GM12875 (cell line): ENCODE measurements at regions not wholly inside any gene's neighbourhood (a gene's known extent, or its start where the extent isn't known, plus 50 kb on each side); places are given as distances from the start of the nearest gene placed in this dataset.

Experiments used
- H3K4me3 ChIP-seq: one replicate; pipeline ENCODE4 v1.5.1; 2011; ENCODE audit warnings: low read depth, low read length, control low read depth
- TF ChIP-seq, protein P1 (sequence below): IDR thresholded peaks from 2 replicates; pipeline ENCODE4 v1.5.1; 2011; ENCODE audit warnings: low read depth, mild to moderate bottlenecking, control low read depth, inconsistent platforms, low read length, moderate library complexity, borderline replicate concordance; ENCODE audit not compliant: insufficient read depth

DNA sequence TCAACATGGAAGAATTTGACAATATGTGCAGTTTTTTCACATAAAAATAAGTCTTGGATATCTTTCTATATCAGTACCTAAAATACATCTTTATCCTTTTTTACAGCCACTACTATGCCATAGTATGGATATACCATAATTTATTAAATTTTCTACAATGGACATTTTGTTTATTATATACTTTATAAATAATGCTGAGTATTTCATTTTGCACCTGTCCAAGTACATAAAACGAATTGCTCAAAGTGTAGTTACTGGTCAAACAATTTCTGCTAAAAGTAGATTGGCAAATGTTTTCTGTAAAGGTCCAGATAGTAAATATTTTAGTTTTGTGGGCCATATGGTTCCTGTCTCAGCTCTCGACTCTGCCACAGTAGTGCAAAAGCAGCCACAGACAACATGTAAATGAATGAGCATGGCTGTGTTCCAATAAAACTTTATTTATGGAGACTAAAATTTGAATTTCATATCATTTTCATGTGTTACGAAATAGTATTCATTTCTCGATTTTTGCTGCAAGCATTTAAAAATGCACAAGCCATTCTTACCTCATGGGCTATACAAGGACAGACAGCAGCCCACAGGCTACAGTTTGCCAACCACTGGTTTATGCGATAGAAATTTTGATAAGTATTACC is 96.9 kb upstream of the STEAP1B start:
- TF ChIP-seq, protein P1, sequence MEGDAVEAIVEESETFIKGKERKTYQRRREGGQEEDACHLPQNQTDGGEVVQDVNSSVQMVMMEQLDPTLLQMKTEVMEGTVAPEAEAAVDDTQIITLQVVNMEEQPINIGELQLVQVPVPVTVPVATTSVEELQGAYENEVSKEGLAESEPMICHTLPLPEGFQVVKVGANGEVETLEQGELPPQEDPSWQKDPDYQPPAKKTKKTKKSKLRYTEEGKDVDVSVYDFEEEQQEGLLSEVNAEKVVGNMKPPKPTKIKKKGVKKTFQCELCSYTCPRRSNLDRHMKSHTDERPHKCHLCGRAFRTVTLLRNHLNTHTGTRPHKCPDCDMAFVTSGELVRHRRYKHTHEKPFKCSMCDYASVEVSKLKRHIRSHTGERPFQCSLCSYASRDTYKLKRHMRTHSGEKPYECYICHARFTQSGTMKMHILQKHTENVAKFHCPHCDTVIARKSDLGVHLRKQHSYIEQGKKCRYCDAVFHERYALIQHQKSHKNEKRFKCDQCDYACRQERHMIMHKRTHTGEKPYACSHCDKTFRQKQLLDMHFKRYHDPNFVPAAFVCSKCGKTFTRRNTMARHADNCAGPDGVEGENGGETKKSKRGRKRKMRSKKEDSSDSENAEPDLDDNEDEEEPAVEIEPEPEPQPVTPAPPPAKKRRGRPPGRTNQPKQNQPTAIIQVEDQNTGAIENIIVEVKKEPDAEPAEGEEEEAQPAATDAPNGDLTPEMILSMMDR, result no peak

DNA sequence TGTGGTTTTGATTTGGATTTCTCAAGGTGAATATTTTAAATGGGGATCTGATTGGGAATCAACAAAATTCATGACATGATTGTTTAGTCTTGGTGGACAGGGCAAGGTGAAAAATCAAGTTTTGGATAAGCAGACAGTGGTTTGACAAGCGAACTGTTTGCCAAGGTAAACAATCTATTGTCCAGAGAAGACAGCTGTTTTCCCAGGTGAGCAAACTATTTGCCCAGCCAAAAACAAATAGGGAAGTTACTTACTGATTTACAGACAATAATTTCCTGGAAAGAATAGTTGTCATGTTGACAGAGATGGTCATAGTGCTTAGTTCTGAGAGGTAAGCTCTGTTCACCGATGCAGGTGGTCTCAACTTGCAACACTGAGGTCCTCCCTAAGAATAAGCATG is 94.0 kb upstream of the STEAP1B start:
- TF ChIP-seq, protein P1, result no peak
- H3K4me3 ChIP-seq, result no peak overlapping the region

More for the DNA sequence above, 96.9 kb upstream of the STEAP1B start:
- no peak overlapping the region for H3K4me3 ChIP-seq

DNA sequence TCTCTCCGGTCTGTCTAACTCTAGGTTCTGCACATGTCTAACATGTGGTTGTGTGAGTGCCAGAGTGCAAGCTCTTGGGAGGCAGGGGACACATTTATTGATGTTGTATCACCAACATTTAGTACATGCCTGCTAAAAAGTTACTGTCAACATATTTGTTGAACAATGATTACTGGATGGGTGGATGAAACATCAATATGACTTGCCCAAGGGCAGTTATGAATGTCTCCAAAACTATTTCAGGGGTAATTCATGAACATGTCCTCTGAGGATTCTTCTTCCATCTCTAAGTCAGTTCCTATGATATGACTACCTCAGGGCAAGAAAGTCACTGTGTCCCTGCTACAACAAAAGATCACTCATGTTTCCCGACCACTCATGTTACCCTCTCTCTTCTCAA is 91.3 kb upstream of the STEAP1B start:
- TF ChIP-seq, protein P1, result no peak

DNA sequence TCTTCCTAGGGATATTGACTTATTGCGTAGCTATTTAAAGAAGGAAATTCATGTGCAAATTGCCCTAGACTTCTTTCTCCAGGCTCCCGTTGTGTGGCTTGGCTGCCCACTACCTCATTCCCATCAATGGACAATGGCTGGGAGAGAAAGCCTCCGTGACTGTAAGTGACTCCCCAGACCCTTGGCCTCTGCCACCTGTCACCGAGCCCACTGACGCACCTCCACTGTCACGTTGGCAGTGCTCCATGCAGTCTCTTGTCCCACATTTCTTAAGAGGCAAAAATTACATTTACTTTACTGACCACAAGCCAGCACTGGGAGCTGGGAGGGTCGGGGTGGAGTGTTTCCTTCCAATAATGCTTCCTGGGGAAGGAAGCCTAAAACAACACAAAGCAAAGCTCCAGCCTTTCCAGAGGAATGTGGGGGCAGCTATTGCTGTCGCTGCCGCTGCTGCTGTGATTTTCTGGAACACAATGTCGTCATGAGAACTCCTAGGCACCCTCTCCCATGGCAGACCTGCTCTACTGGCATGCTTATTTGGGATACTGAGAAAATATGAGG is 89.7 kb upstream of the STEAP1B start:
- H3K4me3 ChIP-seq, result no peak overlapping the region
- TF ChIP-seq, protein P1, result no peak

More for the DNA sequence above, 91.3 kb upstream of the STEAP1B start:
- H3K4me3 ChIP-seq, result no peak overlapping the region

DNA sequence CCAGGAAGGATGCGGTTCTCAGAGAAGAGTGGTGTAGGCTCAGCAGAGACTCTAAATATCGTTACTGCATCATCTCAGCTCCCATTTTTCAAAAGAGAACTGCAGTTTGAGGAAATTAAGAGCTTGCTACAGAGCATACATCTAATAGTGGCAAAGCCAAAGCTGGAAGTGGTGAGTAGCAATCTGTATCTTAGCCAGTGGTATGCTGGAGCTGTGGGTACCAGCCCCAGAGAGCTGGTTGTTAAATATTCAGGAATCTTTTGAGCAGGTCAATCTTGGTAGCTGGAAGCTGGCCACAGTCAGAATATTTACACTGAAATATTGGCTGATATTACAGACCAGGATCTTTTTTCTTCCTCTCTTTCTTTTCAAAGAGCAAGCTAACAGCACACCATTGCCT is 88.4 kb upstream of the STEAP1B start:
- H3K4me3 ChIP-seq, result no peak overlapping the region
- TF ChIP-seq, protein P1, result no peak

DNA sequence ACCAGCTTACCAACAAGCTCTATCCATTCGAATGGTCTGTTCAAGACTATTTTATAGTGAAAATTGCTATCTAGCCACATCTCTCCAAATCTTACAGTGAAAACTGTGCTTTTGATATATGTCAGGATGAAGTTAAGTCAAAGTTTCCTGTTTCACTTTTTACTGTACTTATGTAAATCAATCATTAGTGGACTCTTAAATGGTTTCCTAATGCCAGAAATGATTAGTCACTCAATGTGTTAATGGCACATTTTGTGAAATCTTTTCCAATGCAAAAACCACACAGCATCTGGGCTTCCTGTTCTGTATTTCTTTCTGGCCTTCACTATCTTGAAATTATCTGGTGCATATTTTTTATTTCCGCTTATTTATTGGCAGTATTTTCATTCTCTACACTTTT is 87.3 kb upstream of the STEAP1B start:
- TF ChIP-seq, protein P1, result no peak
- H3K4me3 ChIP-seq, result no peak overlapping the region

DNA sequence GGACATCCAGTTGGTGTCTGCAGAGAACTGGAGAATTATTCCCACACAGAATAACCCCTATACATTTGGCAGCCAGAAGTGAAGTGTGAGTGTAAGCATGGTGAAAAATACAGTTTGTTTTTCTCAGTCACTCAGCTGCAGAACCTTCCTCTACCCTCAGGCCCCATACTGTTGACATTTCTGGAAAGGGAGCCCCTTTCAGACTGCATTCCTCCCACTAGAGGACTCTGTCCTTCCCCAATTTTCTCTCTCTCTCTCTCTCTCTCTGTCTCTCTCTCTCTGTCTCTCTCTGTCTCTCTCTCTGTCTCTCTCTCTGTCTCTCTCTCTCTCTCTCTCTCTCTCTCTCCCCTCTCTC is 86.8 kb upstream of the STEAP1B start:
- TF ChIP-seq, protein P1, result no peak
- H3K4me3 ChIP-seq, result no peak overlapping the region
